ENCODE measurements at regions not wholly inside any gene's neighbourhood (a gene's known extent, or its start where the extent isn't known, plus 50 kb on each side); places are given as distances from the start of the nearest gene placed in this dataset.

DNA sequence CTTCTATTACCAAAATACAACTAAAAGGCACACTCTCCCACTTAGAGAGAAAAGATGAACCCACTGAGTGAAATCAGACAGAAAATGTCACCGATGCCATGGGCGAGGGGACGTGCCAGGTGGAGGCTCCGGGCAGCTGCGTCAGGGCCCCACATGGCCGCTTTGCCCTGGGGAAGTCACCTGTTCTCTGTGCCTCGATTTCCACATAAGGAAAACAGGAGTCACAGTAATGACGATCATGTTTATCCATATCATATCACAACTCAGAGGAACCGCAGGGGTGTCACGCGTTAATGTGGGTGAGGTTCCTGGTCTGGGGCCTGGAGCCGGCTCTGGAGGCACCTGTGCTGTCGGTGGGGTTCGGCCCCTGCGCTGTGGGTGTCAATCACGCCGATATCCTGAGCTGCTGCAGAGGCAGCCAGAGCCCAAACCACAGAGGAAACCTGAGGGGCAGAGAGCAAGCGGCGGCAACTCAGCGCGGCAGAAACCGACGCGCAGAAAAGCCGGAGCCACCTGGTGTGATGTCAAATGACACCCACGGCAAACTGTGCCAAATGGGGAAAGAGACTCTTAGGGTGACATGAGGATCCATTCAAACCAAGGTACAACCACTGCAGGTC, 243.7 kb downstream of the BRD1 start:
- Histone ChIP-seq H3K4me3 (no peak overlapping the region), H3K27ac (no peak overlapping the region)
- no peak for DNase-seq (ENCODE audit: low spot score)
- no peak for TF ChIP-seq CTCF (IDR thresholded peaks at IDR 0.05)

DNA sequence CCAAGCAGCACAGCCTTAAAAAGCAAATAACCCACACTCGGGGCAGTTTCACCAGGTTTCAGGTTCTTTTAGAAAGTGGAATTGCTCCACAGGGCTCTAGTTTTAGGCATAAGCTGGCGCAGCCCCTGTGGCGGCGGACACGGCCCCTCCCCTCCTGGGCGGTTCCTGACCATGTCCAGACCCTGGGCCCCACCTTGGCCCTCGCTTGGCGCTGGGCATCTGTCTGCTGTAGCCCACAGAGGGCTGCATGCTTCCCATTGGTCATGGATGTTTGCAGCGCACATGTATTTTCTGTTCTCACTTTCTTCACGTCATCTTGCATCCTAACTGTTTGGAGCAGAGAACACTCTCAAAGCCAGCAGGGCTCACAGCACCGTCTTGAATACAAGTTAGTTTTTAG, 244.3 kb downstream of the BRD1 start:
- no peak for DNase-seq (ENCODE audit: low spot score)
- Histone ChIP-seq H3K27ac (no peak overlapping the region), H3K4me3 (no peak overlapping the region)
- TF ChIP-seq CTCF (IDR thresholded peaks at IDR 0.05): no peak

DNA sequence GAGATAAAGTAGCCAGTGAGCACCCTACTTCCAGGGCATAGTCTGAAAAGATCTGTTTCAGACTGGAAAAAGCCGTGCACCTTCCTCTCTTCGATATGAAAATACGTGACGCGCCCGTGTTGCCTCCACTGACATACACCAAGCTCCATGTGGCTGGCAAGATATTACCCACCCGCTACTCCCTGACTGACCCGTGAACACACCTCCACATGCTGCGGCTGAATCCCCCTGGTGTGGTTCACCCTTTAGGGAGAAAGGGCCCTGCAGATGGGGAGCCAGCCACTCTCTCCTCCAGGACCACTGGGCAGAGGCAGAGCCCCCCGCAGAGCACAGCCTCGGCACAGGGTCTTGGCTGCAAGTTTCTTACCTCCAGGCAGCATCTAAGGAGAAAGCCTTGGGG, 245.0 kb downstream of the BRD1 start:
- no peak overlapping the region for H3K27ac ChIP-seq
- no peak overlapping the region for H3K4me3 ChIP-seq
- no peak for TF ChIP-seq CTCF (IDR thresholded peaks at IDR 0.05)
- no peak for DNase-seq (ENCODE audit: low spot score)

GRCh38 chr22:49582181-49582580, 245.5 kb downstream of the BRD1 start:
- TF ChIP-seq CTCF (IDR thresholded peaks at IDR 0.05): no peak
- Histone ChIP-seq H3K4me3 (no peak overlapping the region), H3K27ac (no peak overlapping the region)
- no peak for DNase-seq (ENCODE audit: low spot score)

DNA sequence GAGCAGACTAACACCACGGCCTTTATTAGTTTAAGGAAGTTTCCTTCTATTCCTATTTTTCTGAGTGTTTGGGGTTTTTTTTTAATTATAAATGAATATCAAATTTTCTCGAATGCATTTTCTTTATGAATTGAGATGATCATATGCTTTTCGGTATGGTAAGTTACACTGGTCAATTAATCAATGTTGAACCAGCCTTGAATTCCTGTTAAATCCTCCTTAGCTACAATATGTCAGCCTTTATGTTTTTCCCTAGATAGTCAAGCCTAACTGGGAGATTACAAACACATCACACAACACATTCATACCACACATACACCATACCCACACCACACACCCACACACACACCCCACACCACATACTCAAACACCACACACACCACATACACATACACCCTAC, 247.6 kb downstream of the BRD1 start:
- Histone ChIP-seq H3K4me3 (no peak overlapping the region), H3K27ac (no peak overlapping the region)
- no peak for DNase-seq (ENCODE audit: low spot score)
- TF ChIP-seq CTCF (IDR thresholded peaks at IDR 0.05): no peak

DNA sequence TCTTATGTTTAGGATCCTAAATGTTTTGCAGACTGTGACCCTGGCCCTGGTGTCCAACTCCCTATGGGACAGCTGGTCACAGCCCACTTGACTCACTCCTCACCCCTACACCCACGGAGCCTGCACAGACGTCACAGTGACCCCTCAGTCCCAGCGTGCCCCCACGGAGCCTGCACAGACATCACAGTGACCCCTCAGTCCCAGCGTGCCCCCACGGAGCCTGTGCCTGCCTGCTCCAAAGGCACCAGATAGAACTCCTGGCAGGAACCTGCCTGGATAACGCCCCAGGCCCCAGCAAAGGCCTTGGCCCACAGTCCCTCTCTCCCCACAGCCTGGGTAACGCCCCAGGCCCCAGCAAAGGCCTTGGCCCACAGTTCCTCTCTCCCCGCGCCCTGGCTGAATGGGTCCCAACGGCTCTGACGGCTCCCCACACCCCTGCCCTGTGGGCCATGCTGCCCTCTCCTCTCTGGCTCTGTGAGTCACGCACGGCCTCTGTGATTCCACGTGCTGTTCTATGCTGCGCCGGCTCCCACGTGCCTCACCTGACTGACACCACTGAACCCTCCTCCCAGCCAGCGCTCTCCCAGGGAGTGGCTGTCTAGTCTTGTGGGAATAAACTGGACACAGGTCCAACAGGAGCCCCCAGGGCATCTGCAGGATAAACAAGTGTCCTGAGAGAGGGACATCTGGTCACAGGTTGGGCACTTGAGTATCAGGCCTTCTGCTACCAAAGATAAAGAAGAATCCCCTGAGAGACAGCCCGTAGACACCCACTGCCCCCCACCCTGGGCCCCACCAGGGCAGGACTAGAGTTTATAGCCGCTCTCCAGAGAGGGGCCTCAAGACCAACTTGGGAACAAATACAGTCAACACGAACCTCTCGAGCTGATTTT, 250.3 kb downstream of the BRD1 start:
- Histone ChIP-seq H3K27ac (no peak overlapping the region), H3K4me3 (no peak overlapping the region)
- DNase-seq (ENCODE audit: low spot score): peak; percentile 50
- no peak for TF ChIP-seq CTCF (IDR thresholded peaks at IDR 0.05)
